NT2/D1 (cell line): ENCODE measurements at regions not wholly inside any gene's neighbourhood (a gene's known extent, or its start where the extent isn't known, plus 50 kb on each side); places are given as distances from the start of the nearest gene placed in this dataset.
"Not testable (repeated sequence)": the region's sequence is repeated elsewhere in the genome, so short reads cannot be mapped to it uniquely, and the experiment has no call there.

Experiments
- DNase-seq: peaks from one replicate; pipeline ENCODE4 v3.0.0-alpha.2; 2011; ENCODE audit warnings: low read depth, low spot score
- H3K27me3 ChIP-seq: 2 replicates; pipeline ENCODE4 v1.6.0; 2011; ENCODE audit warnings: mild to moderate bottlenecking; ENCODE audit not compliant: insufficient read length, insufficient read depth
- H3K36me3 ChIP-seq: 2 replicates; pipeline ENCODE4 v1.6.1; 2011; ENCODE audit warnings: mild to moderate bottlenecking, low read length, mixed read lengths; ENCODE audit not compliant: insufficient read depth, insufficient read length
- H3K4me1 ChIP-seq: 2 replicates; pipeline ENCODE4 v1.5.1; 2011; ENCODE audit not compliant: insufficient read depth, insufficient read length
- H3K4me3 ChIP-seq: 2 replicates; pipeline ENCODE4 v1.5.1; 2011; ENCODE audit warnings: low read depth; ENCODE audit not compliant: insufficient read length
- H3K9ac ChIP-seq: 2 replicates; pipeline ENCODE4 v1.6.0; 2011; ENCODE audit warnings: low read depth; ENCODE audit not compliant: insufficient read length
- H3K9me3 ChIP-seq: 2 replicates; pipeline ENCODE4 v1.5.1; 2011; ENCODE audit warnings: mild to moderate bottlenecking, low read length; ENCODE audit not compliant: insufficient read depth
- SUZ12 ChIP-seq: IDR thresholded peaks from 2 replicates; pipeline ENCODE4 v1.6.1; 2011; ENCODE audit not compliant: insufficient read length, insufficient read depth; ENCODE audit errors: extremely low read depth
- YY1 ChIP-seq: IDR thresholded peaks from 2 replicates; pipeline ENCODE4 v1.6.1; 2011; ENCODE audit not compliant: insufficient read length, insufficient read depth
- ZNF274 ChIP-seq: IDR thresholded peaks from 2 replicates; pipeline ENCODE4 v1.6.1; 2011; ENCODE audit warnings: mild to moderate bottlenecking, low read depth, low read length

- no peak for DNase-seq
- no peak overlapping the region for H3K9ac ChIP-seq
- no peaks in the 10 kb centered on the region for H3K27me3 ChIP-seq
- peaks cover 3% of the 10 kb centered on the region for H3K4me1 ChIP-seq
- H3K9me3 ChIP-seq, result peaks cover 10% of the 10 kb centered on the region
- no peak overlapping the region for H3K4me3 ChIP-seq
- no peaks in the 10 kb centered on the region for H3K36me3 ChIP-seq
- no peak for TF ChIP-seq ZNF274
- no peak for TF ChIP-seq SUZ12
- no peak for TF ChIP-seq YY1
These were observed 306.4 kb downstream of the NUF2 start for GRCh38 chr1:163628034-163628773.

- Histone ChIP-seq H3K4me3 (no peak overlapping the region), H3K27me3 (no peaks in the 10 kb centered on the region), H3K36me3 (no peaks in the 10 kb centered on the region), H3K9me3 (peaks cover 10% of the 10 kb centered on the region), H3K9ac (no peak overlapping the region), H3K4me1 (no peaks in the 10 kb centered on the region)
- DNase-seq, result no peak
- TF ChIP-seq YY1 (no peak), SUZ12 (no peak), ZNF274 (no peak)
These were observed 310.5 kb downstream of the NUF2 start for GRCh38 chr1:163632269-163632668.

GRCh38 chr1:163633366-163633765 is 311.6 kb downstream of the NUF2 start:
- no peak for TF ChIP-seq YY1
- TF ChIP-seq SUZ12, result no peak
- no peak for TF ChIP-seq ZNF274
- no peak for DNase-seq
- Histone ChIP-seq H3K4me3 (no peak overlapping the region), H3K9ac (no peak overlapping the region), H3K36me3 (no peaks in the 10 kb centered on the region), H3K9me3 (peaks cover 10% of the 10 kb centered on the region), H3K27me3 (no peaks in the 10 kb centered on the region), H3K4me1 (no peaks in the 10 kb centered on the region)

GRCh38 chr1:163645676-163646075 is 323.9 kb downstream of the NUF2 start:
- Histone ChIP-seq H3K4me3 (peak overlapping the region; percentile 37), H3K9me3 (peaks cover 23% of the 10 kb centered on the region)
- peak; percentile 15 for TF ChIP-seq YY1

GRCh38 chr1:163650624-163651023 is 328.9 kb downstream of the NUF2 start:
- H3K4me3 ChIP-seq, result no peak overlapping the region

More at GRCh38 chr1:163645676-163646075, 323.9 kb downstream of the NUF2 start:
- not testable (repeated sequence) for DNase-seq, H3K36me3 ChIP-seq, H3K27me3 ChIP-seq, H3K4me1 ChIP-seq
- H3K9ac ChIP-seq, result peak overlapping the region; percentile 50

GRCh38 chr1:163652441-163652840 is 330.7 kb downstream of the NUF2 start:
- peaks cover 7% of the 10 kb centered on the region for H3K36me3 ChIP-seq
- DNase-seq, result no peak
- TF ChIP-seq ZNF274 (no peak), SUZ12 (no peak), YY1 (no peak)
- no peaks in the 10 kb centered on the region for H3K4me1 ChIP-seq
- H3K27me3 ChIP-seq, result no peaks in the 10 kb centered on the region
- H3K4me3 ChIP-seq, result no peak overlapping the region
- no peak overlapping the region for H3K9ac ChIP-seq
- H3K9me3 ChIP-seq, result peaks cover 13% of the 10 kb centered on the region

More at GRCh38 chr1:163650624-163651023, 328.9 kb downstream of the NUF2 start:
- TF ChIP-seq SUZ12 (no peak), ZNF274 (no peak), YY1 (no peak)
- Histone ChIP-seq H3K9ac (no peak overlapping the region), H3K36me3 (peaks cover 4% of the 10 kb centered on the region), H3K4me1 (no peaks in the 10 kb centered on the region), H3K27me3 (no peaks in the 10 kb centered on the region), H3K9me3 (peaks cover 23% of the 10 kb centered on the region)
- no peak for DNase-seq

GRCh38 chr1:163655565-163655964 is 333.8 kb downstream of the NUF2 start:
- H3K36me3 ChIP-seq, result peaks cover 7% of the 10 kb centered on the region
- TF ChIP-seq SUZ12, result no peak
- TF ChIP-seq YY1, result no peak
- TF ChIP-seq ZNF274, result no peak
- no peak overlapping the region for H3K4me3 ChIP-seq
- H3K9ac ChIP-seq, result no peak overlapping the region
- H3K4me1 ChIP-seq, result no peaks in the 10 kb centered on the region
- no peaks in the 10 kb centered on the region for H3K27me3 ChIP-seq
- DNase-seq, result no peak
- H3K9me3 ChIP-seq, result no peaks in the 10 kb centered on the region
